ENCODE measurements at regions not wholly inside any gene's neighbourhood (a gene's known extent, or its start where the extent isn't known, plus 50 kb on each side); places are given as distances from the start of the nearest gene placed in this dataset.

DNA sequence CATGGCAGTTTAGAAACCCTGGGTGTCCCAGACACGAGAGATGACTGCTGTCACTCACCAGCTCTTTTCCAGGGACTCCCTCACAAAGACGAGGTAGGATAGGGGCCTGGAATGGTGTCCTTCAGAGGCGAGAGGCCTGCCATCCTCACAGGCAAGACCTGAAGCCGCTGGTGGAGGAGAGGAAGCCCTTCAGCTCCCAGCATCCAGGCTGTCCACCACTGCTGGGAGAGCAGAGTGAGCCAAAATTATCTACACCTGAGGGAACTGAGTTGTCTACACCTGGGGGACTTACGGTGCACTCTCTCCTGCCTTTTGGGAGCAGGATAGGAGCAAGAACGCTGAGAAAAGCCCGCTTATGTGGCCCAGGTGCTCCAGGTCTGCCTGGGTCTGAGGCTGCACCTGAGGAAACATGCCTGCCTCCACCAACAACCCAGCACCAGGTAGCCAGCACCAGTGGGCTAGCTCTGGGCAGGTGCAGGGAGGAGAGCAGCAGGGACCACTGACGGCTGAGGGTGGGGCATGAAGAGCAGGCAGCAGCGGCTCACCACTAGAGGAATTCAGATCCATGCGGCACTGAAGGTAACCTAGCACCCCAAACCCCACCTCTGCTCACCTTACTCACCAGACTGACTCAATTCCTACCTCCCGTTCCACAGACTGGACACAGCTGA, 357.2 kb downstream of the SH2D4B start:
- POLR2A ChIA-PET (ENCODE audit: unreplicated experiment), result no interaction called here

More for the DNA sequence above, 357.2 kb downstream of the SH2D4B start:
- Histone ChIP-seq H2AK9ac (replicated peaks; ENCODE audit: low read depth, low read length, poor library complexity) (no peak overlapping the region), H3K9ac (ENCODE audit: low read depth, low read length) (no peak overlapping the region), H4K91ac (ENCODE audit: insufficient read depth, low read depth, low read length) (no peak overlapping the region), H3K36me3 (ENCODE audit: control insufficient read depth, insufficient read depth, low read length) (no peaks in the 10 kb centered on the region), H2BK5ac (ENCODE audit: low read depth, low read length, poor library complexity, severe bottlenecking) (no peak overlapping the region), H4K20me1 (ENCODE audit: insufficient read depth, low read length) (no peaks in the 10 kb centered on the region), H2AK5ac (ENCODE audit: low read depth, low read length) (no peak overlapping the region), H3K56ac (ENCODE audit: extremely low read depth, insufficient read depth, low read length) (no peak overlapping the region), H3K9me3 (ENCODE audit: control insufficient read depth, insufficient read depth, low read length) (peaks cover 16% of the 10 kb centered on the region), H2BK15ac (ENCODE audit: low read depth, low read length) (no peak overlapping the region), H2BK120ac (ENCODE audit: low read depth, low read length) (no peak overlapping the region), H4K5ac (ENCODE audit: low read depth, low read length) (no peak overlapping the region), H3K4me2 (ENCODE audit: low read depth, low read length) (no peak overlapping the region), H3K4me3 (ENCODE audit: insufficient read depth, low read depth, low read length) (no peak overlapping the region), H3K27me3 (ENCODE audit: control insufficient read depth, insufficient read depth, low read length) (no peaks in the 10 kb centered on the region), H3K18ac (ENCODE audit: low read depth, low read length) (no peak overlapping the region), H3K23ac (ENCODE audit: low read depth, low read length) (no peak overlapping the region), H3K14ac (replicated peaks; ENCODE audit: low read depth, low read length) (no peak overlapping the region), H4K8ac (ENCODE audit: low read depth in 2 of 2, low read length in 2 of 2) (no peak overlapping the region), H3K4me1 (ENCODE audit: control insufficient read depth, insufficient read depth, low read length) (no peaks in the 10 kb centered on the region), H3K79me1 (ENCODE audit: low read depth in 1 of 2, low read length in 2 of 2) (no peaks in the 10 kb centered on the region), H3K4ac (ENCODE audit: low read depth, low read length) (no peak overlapping the region), H2BK20ac (ENCODE audit: low read depth, low read length) (no peak overlapping the region), H3K27ac (ENCODE audit: insufficient read depth, low read length) (no peak overlapping the region), H2AFZ (replicated peaks; ENCODE audit: low read length, poor library complexity) (no peak overlapping the region), H3K9me1 (ENCODE audit: insufficient read depth, low read length) (no peaks in the 10 kb centered on the region)
- CTCF ChIA-PET, result interaction anchor here (0.6 kb wide), 1 partner anchor 60 kb away, joined by 8 read pairs; no protein-coding TSS in a partner anchor
- WGBS, 2 experiments (ENCODE audit: extremely low coverage in 2 of 2, insufficient read length in 1 of 2), result no CpG with 5 or more reads among the region's 11 CpGs
- in situ Hi-C loops (cut with MboI; ENCODE audit: low sequenced_read_pairs), result no loop called here
- no TSS peak for BruUV-seq (replicated peaks)
- intact Hi-C loops (cut with micrococcal nuclease), result no loop called here
- no peak for DNase-seq
- dilution Hi-C loops (cut with HindIII; ENCODE audit: low sequenced_read_pairs, unreplicated experiment), result no loop called here
- no peak for TF ChIP-seq FOS (IDR thresholded peaks at IDR 0.05; ENCODE audit: low read depth, low read length)
- TF ChIP-seq SMC3 (IDR thresholded peaks at IDR 0.05; ENCODE audit: low read depth, low read length), result no peak
- no peak for TF ChIP-seq CEBPB (IDR thresholded peaks at IDR 0.05; ENCODE audit: low read depth, low read length)
- no peak for TF ChIP-seq RCOR1 (IDR thresholded peaks at IDR 0.05; ENCODE audit: insufficient replicate concordance, low read length)
- no peak for TF ChIP-seq RFX5 (IDR thresholded peaks at IDR 0.05; ENCODE audit: low read depth, low read length)
- no peak for TF ChIP-seq NFE2L2 (IDR thresholded peaks at IDR 0.05; ENCODE audit: low read depth, low read length)
- TF ChIP-seq CTCF (conservative IDR thresholded peaks at IDR 0.05; ENCODE audit: low read depth, low read length), result no peak
- TF ChIP-seq MAZ (IDR thresholded peaks at IDR 0.05; ENCODE audit: borderline replicate concordance, low read depth, low read length), result no peak
- no peak for TF ChIP-seq MAFK (IDR thresholded peaks at IDR 0.05; ENCODE audit: low read depth, low read length)
- TF ChIP-seq MXI1 (IDR thresholded peaks at IDR 0.05; ENCODE audit: borderline replicate concordance, low read depth, low read length), result no peak
- TF ChIP-seq RAD21 (IDR thresholded peaks at IDR 0.05; ENCODE audit: low read length), result no peak
- TF ChIP-seq, protein P1, sequence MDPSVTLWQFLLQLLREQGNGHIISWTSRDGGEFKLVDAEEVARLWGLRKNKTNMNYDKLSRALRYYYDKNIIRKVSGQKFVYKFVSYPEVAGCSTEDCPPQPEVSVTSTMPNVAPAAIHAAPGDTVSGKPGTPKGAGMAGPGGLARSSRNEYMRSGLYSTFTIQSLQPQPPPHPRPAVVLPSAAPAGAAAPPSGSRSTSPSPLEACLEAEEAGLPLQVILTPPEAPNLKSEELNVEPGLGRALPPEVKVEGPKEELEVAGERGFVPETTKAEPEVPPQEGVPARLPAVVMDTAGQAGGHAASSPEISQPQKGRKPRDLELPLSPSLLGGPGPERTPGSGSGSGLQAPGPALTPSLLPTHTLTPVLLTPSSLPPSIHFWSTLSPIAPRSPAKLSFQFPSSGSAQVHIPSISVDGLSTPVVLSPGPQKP (IDR thresholded peaks at IDR 0.05; ENCODE audit: borderline replicate concordance, low read depth, low read length), result no peak
- ATAC-seq (ENCODE audit: low read depth), result no peak

Measured in IMR-90 (cell line).